ENCODE measurements at regions not wholly inside any gene's neighbourhood (a gene's known extent, or its start where the extent isn't known, plus 50 kb on each side); places are given as distances from the start of the nearest gene placed in this dataset.
A peak's percentile ranks its signal among the peaks of the same experiment; 100 is the strongest.
"Not testable (repeated sequence)": the region's sequence is repeated elsewhere in the genome, so short reads cannot be mapped to it uniquely, and the experiment has no call there.

GRCh38 chr12:5310151-5310550 lies 121.8 kb upstream of the NTF3 start:
- DNase-seq (ENCODE audit: low read depth), result no peak

- DNase-seq (ENCODE audit: low read depth), result no peak
These were observed 114.4 kb upstream of the NTF3 start for GRCh38 chr12:5317556-5317955.

DNA sequence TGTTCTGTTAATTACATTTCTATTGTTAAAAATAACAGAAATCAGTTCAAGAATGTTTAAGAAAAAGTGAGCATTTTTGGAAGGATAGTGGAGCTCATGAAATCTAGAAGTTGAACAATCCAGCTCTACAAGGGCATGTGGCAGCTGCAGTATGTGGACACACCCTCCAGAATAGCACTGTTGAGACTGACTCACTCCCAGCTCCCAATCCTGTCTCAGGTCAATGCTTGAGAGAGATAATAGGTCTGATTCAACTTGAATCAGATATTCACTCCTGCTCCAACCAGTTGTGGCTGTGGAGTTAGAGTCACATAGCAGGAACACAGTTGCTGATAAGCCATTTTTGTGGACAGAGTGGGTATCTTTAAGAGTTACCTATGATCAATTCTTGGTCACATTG lies 113.0 kb upstream of the NTF3 start:
- DNase-seq (ENCODE audit: low read depth), result peak; percentile 72

DNA sequence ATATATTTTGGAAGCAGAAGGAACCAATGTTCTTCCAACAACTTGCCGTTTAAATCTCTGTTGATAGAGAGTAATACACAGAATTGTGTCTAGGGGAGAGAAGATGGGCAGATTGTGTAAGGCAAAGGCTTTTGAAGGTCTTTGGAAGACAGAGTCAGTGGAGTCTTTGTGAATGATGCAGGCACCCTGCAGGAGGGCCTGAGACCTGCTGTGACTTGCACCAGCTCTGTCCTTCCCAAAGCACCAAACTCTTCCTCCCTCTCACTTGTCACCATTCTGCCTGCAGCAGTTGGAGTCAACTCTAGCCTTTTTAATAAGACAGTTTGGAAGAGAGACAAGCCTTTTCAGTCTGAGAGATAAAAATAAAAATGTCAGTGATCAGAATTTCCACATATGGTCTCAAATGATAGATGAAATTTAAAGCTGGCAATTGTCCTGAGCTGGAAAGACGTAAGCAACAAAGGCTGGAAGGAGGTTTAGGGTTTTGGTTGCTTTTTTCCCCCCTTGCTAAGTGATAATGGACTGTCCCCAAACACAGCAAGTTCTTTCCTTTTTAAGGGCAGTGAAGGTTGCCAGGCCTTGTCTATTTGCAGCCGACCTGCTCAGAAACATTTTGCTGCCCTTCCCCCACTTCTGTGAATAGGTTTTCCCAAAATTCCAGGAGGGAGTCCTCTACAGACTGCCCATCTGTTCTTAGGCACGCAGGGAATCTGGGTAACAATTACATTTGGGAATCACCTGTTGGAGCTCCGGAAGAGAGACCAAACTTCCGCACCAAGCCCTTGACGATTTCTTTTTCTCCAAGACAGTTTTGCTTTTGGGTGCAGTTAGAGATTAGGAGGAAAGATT lies 103.0 kb upstream of the NTF3 start:
- no peak for DNase-seq (ENCODE audit: low read depth)

DNA sequence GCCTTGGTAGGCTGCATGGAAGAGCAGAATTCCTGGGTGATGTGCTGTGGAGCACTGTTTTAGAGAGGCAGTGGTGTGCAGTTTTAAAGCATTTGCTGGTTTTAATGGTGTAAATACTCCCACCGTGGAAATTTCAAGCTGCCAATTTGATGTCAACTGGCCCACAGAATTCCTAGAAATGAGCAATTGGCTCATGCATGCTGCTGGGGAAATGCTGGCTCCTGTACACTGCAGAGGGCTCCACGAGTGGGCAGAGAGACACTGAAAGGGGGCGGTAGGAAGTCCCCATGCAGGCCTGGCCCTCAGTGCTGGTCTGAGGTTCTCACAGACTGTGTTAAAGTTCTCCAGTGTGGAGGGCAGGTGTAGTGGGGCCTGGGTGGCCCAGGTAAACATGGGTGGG lies 99.4 kb upstream of the NTF3 start:
- DNase-seq (ENCODE audit: low read depth), result no peak

- DNase-seq (ENCODE audit: low read depth), result no peak
These were observed 98.8 kb upstream of the NTF3 start for GRCh38 chr12:5333096-5333495.

GRCh38 chr12:5335069-5335468 lies 96.8 kb upstream of the NTF3 start:
- DNase-seq (ENCODE audit: low read depth), result no peak

GRCh38 chr12:5341086-5341485 lies 90.8 kb upstream of the NTF3 start:
- not testable (repeated sequence) for DNase-seq (ENCODE audit: low read depth)

- DNase-seq (ENCODE audit: low read depth), result no peak
These were observed 88.2 kb upstream of the NTF3 start for GRCh38 chr12:5343711-5344110.

DNA sequence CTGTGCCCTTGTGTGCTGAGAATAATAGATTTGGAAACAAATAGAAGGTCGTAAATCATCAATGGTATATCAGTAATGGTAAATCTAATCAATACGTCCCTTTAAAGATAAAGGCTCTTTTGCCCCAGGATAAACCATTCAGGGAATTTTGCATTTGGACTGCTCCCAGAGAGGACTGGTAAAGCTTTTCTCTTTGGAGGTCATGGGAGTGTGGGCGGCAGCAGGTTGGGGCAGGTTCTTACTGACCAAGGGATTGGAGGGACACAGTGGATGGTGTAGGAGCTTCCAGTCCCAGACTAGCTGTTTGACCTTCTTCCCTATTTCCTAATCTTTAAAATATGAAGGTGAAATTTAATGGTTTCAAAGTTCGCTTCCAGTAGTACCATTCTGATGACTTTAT lies 87.8 kb upstream of the NTF3 start:
- no peak for DNase-seq (ENCODE audit: low read depth)

- DNase-seq (ENCODE audit: low read depth), result no peak
These were observed 86.4 kb upstream of the NTF3 start for GRCh38 chr12:5345534-5345933.

- no peak for DNase-seq (ENCODE audit: low read depth)
These were observed 83.9 kb upstream of the NTF3 start for GRCh38 chr12:5348057-5348456.

- no peak for DNase-seq (ENCODE audit: low read depth)
These were observed 83.4 kb upstream of the NTF3 start for GRCh38 chr12:5348491-5348890.

DNA sequence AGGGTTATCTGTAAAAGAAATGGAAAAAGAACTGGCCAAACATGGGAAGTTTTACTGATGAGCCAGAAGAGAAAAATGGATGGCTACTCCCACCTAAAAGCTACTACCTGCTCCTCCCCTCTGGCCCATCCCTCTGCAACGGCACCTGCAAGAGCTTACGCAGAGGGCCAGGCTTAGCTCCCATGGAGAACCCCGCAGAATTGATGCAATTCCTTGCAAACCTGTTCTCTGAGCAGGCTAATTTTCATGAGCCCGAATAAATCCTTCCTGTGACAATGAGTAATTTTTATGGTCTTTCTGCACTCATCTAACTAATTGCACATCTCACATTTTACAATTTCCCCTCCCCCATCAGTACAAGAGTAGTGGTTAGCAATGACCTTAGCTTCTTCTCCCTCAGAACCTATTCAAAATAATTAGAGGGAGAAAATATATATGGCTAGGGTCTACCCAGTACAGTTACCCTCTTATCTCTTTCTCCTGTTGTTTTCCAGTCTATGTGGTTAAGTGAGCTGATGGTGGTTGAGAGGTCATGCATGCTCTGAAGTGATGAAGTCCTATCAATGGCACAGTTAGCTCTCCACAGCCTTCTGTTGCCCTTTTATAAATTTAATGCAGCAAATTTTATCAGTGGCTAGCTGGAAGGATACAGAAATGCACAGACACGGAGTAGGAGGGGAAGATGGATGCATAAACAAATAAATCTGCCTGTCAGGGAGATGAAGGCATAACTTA lies 67.7 kb upstream of the NTF3 start:
- no peak for DNase-seq (ENCODE audit: low read depth)

DNA sequence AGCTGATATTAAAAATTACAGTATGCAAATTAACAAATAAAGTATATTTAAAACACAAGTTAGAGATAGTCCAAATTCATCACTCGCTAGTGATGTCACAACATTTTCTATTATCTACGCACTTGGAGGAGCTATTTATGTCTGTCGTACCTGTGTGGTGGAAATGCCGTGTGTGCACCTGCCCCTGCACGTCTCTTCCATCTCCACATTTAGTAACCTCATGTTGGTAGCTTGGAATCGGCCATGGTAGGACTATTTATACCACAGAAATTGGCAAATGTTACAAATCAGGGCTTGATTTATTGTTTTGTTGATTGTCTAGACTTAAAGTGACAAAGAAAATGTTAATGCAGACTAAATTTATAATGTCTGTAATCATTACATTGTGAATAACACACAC lies 62.6 kb upstream of the NTF3 start:
- DNase-seq (ENCODE audit: low read depth), result no peak

GRCh38 chr12:5371631-5372030 lies 60.3 kb upstream of the NTF3 start:
- DNase-seq (ENCODE audit: low read depth), result no peak

GRCh38 chr12:5374713-5375112 lies 57.2 kb upstream of the NTF3 start:
- no peak for DNase-seq (ENCODE audit: low read depth)

- DNase-seq (ENCODE audit: low read depth), result no peak
These were observed 56.2 kb upstream of the NTF3 start for GRCh38 chr12:5375547-5376295.

- no peak for DNase-seq (ENCODE audit: low read depth)
These were observed 55.2 kb upstream of the NTF3 start for GRCh38 chr12:5376591-5377207.

DNA sequence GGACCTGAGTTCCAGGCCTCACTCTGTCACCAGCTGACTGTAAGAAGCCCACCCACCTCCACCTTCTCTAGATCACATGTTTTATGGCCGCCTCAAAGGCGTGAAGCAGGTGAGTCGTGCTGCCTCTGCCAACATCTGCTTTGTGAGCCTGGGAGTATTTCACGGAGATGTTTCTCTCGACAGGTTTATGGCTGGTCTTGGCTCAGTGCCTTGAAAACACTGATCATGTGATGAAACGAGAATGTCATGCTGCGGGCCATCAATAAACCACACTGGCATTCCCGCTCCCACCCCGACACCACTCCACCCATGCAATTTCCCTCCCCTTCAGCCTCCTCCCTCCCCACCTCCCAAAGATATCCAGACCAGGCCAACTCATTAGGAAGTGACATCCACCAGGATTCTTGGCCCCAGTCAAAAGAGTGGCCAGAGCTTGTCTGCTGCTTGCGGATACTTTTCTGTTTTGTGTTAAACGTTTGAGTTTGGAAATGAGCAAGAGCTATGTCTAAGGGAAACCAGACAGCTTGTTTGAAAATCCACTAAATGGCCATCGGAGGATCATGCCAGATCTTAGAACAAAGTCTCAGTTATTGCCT lies 53.8 kb upstream of the NTF3 start:
- no peak for DNase-seq (ENCODE audit: low read depth)

- DNase-seq (ENCODE audit: low read depth), result no peak
These were observed 52.0 kb upstream of the NTF3 start for GRCh38 chr12:5379749-5380496.

Measured in ELR (cell line).